SH-SY5Y (cell line): ENCODE measurements at regions not wholly inside any gene's neighbourhood (a gene's known extent, or its start where the extent isn't known, plus 50 kb on each side); places are given as distances from the start of the nearest gene placed in this dataset.

Experiments
- GATA2 ChIP-seq: IDR thresholded peaks from 2 replicates; pipeline ENCODE4 v1.6.1; 2011; ENCODE audit warnings: mild to moderate bottlenecking, low read depth, low read length
- GATA3 ChIP-seq: IDR thresholded peaks from 2 replicates; pipeline ENCODE4 v1.6.1; 2011; ENCODE audit warnings: low read depth, mild to moderate bottlenecking, low read length, moderate library complexity

DNA sequence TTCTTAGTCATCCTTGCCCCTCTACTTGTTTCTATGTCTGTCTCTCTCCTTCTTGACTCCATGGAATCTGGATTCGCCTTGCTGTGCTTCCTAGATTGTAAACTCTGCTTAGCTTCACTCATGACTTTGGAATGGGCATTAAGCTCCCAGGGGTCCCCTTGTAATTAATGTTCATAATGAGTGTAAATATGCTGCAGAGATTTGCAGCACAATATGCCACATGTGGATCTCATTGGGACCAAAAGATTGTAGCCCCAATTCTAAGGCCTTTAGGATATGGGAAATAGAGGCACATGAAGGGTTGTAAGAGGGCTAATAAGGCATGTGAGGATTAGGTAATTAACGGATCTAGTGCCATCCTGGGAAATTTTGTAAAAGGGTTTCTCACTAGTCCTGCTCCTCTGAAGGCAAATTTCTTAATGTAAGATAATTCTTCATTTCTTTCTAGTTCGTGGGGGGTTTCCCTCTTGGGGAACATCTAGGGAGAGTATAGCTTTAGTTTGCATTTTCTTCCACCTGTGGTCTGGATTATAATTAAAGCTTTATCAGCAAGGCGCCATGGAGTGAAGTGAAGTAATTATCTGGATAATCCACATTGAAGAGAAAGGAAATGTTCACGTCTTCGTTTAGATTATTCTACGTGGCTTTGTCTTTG is 659.2 kb upstream of the PLXNA2 start:
- TF ChIP-seq GATA2 = no peak
- no peak for TF ChIP-seq GATA3
